C4-2B (cell line): ENCODE measurements at regions not wholly inside any gene's neighbourhood (a gene's known extent, or its start where the extent isn't known, plus 50 kb on each side); places are given as distances from the start of the nearest gene placed in this dataset.

Experiments used
- ZFX ChIP-seq: fragments of 450-650 bp; IDR thresholded peaks from 2 replicates; pipeline ENCODE4 v1.6.1; 2017
- TF ChIP-seq, protein P1 (sequence below): fragments of 450-650 bp; conservative IDR thresholded peaks from 2 replicates; pipeline ENCODE4 v1.5.1; 2017; ENCODE audit warnings: mild to moderate bottlenecking

GRCh38 chr6:9494864-9495263 is 920.0 kb downstream of the TFAP2A start:
- TF ChIP-seq, protein P1, sequence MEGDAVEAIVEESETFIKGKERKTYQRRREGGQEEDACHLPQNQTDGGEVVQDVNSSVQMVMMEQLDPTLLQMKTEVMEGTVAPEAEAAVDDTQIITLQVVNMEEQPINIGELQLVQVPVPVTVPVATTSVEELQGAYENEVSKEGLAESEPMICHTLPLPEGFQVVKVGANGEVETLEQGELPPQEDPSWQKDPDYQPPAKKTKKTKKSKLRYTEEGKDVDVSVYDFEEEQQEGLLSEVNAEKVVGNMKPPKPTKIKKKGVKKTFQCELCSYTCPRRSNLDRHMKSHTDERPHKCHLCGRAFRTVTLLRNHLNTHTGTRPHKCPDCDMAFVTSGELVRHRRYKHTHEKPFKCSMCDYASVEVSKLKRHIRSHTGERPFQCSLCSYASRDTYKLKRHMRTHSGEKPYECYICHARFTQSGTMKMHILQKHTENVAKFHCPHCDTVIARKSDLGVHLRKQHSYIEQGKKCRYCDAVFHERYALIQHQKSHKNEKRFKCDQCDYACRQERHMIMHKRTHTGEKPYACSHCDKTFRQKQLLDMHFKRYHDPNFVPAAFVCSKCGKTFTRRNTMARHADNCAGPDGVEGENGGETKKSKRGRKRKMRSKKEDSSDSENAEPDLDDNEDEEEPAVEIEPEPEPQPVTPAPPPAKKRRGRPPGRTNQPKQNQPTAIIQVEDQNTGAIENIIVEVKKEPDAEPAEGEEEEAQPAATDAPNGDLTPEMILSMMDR = no peak
- TF ChIP-seq ZFX = no peak
